ENCODE measurements at regions not wholly inside any gene's neighbourhood (a gene's known extent, or its start where the extent isn't known, plus 50 kb on each side); places are given as distances from the start of the nearest gene placed in this dataset.

- DNase-seq (ENCODE audit: low read depth): no peak
These were observed 176.6 kb downstream of the BCL11B start for GRCh38 chr14:99095369-99095768.

- DNase-seq (ENCODE audit: low read depth): no peak
These were observed 173.8 kb downstream of the BCL11B start for GRCh38 chr14:99098199-99098598.

GRCh38 chr14:99099051-99099787 is 172.8 kb downstream of the BCL11B start:
- no peak for DNase-seq (ENCODE audit: low read depth)

GRCh38 chr14:99100497-99101270 is 171.3 kb downstream of the BCL11B start:
- DNase-seq (ENCODE audit: low read depth): no peak

GRCh38 chr14:99101855-99102461 is 170.0 kb downstream of the BCL11B start:
- no peak for DNase-seq (ENCODE audit: low read depth)

- DNase-seq (ENCODE audit: low read depth): no peak
These were observed 155.2 kb downstream of the BCL11B start for GRCh38 chr14:99116741-99117295.

- no peak for DNase-seq (ENCODE audit: low read depth)
These were observed 154.3 kb downstream of the BCL11B start for GRCh38 chr14:99117671-99118045.

- DNase-seq (ENCODE audit: low read depth): no peak
These were observed 153.8 kb downstream of the BCL11B start for GRCh38 chr14:99118046-99118721.

GRCh38 chr14:99118946-99119345 is 153.1 kb downstream of the BCL11B start:
- DNase-seq (ENCODE audit: low read depth): no peak

Data from HS-5 (cell line).